ENCODE measurements at regions not wholly inside any gene's neighbourhood (a gene's known extent, or its start where the extent isn't known, plus 50 kb on each side); places are given as distances from the start of the nearest gene placed in this dataset.

- DNase-seq: no peak
These were observed 514.2 kb downstream of the VRK1 start for GRCh38 chr14:97311411-97311810.

GRCh38 chr14:97312910-97313309 lies 515.7 kb downstream of the VRK1 start:
- no peak for DNase-seq

- DNase-seq: no peak
These were observed 518.6 kb downstream of the VRK1 start for GRCh38 chr14:97315790-97316189.

- DNase-seq: no peak
These were observed 521.2 kb downstream of the VRK1 start for GRCh38 chr14:97318380-97318779.

- DNase-seq: no peak
These were observed 522.5 kb downstream of the VRK1 start for GRCh38 chr14:97319691-97320090.

GRCh38 chr14:97328743-97329142 lies 531.6 kb downstream of the VRK1 start:
- DNase-seq: no peak

GRCh38 chr14:97329701-97330100 lies 532.5 kb downstream of the VRK1 start:
- no peak for DNase-seq

- DNase-seq: no peak
These were observed 533.9 kb downstream of the VRK1 start for GRCh38 chr14:97331058-97331457.

- no peak for DNase-seq
These were observed 534.3 kb downstream of the VRK1 start for GRCh38 chr14:97331526-97331925.

- DNase-seq: no peak
These were observed 539.0 kb downstream of the VRK1 start for GRCh38 chr14:97336179-97336578.

- DNase-seq: no peak
These were observed 539.6 kb downstream of the VRK1 start for GRCh38 chr14:97336816-97337215.

GRCh38 chr14:97337267-97337666 lies 540.1 kb downstream of the VRK1 start:
- DNase-seq: no peak

GRCh38 chr14:97337670-97338069 lies 540.5 kb downstream of the VRK1 start:
- DNase-seq: no peak

GRCh38 chr14:97344666-97345065 lies 547.5 kb downstream of the VRK1 start:
- no peak for DNase-seq

GRCh38 chr14:97346675-97347074 lies 549.5 kb downstream of the VRK1 start:
- DNase-seq: no peak

- DNase-seq: no peak
These were observed 552.3 kb downstream of the VRK1 start for GRCh38 chr14:97349463-97349862.

GRCh38 chr14:97349946-97350345 lies 552.8 kb downstream of the VRK1 start:
- DNase-seq: no peak

GRCh38 chr14:97350415-97350814 lies 553.2 kb downstream of the VRK1 start:
- DNase-seq: no peak

- no peak for DNase-seq
These were observed 553.9 kb downstream of the VRK1 start for GRCh38 chr14:97350894-97351731.

GRCh38 chr14:97353102-97353501 lies 555.9 kb downstream of the VRK1 start:
- no peak for DNase-seq

GRCh38 chr14:97354119-97354722 lies 557.0 kb downstream of the VRK1 start:
- no peak for DNase-seq

GRCh38 chr14:97359341-97359740 lies 562.2 kb downstream of the VRK1 start:
- DNase-seq: no peak

GRCh38 chr14:97361181-97361580 lies 564.0 kb downstream of the VRK1 start:
- DNase-seq: no peak

- no peak for DNase-seq
These were observed 564.8 kb downstream of the VRK1 start for GRCh38 chr14:97361958-97362357.

- DNase-seq: no peak
These were observed 569.2 kb downstream of the VRK1 start for GRCh38 chr14:97366400-97366799.

Measured in NCI-H446 treated with DMSO at 0.1 percent for 48 hours (cell line).